ENCODE measurements at regions not wholly inside any gene's neighbourhood (a gene's known extent, or its start where the extent isn't known, plus 50 kb on each side); places are given as distances from the start of the nearest gene placed in this dataset.

GRCh38 chr5:54673523-54674225 is 156.1 kb downstream of the SNX18 start:
- TF ChIP-seq EZH2 (IDR thresholded peaks at IDR 0.05; ENCODE audit: low read length, missing control alignments): no peak
- TF ChIP-seq, protein P1, sequence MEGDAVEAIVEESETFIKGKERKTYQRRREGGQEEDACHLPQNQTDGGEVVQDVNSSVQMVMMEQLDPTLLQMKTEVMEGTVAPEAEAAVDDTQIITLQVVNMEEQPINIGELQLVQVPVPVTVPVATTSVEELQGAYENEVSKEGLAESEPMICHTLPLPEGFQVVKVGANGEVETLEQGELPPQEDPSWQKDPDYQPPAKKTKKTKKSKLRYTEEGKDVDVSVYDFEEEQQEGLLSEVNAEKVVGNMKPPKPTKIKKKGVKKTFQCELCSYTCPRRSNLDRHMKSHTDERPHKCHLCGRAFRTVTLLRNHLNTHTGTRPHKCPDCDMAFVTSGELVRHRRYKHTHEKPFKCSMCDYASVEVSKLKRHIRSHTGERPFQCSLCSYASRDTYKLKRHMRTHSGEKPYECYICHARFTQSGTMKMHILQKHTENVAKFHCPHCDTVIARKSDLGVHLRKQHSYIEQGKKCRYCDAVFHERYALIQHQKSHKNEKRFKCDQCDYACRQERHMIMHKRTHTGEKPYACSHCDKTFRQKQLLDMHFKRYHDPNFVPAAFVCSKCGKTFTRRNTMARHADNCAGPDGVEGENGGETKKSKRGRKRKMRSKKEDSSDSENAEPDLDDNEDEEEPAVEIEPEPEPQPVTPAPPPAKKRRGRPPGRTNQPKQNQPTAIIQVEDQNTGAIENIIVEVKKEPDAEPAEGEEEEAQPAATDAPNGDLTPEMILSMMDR (conservative IDR thresholded peaks at IDR 0.05 in 1 of 2, IDR thresholded peaks at IDR 0.05 in 1 of 2; ENCODE audit: low read depth in 1 of 2, low read length in 2 of 2): no peak
